C4-2B (cell line): ENCODE measurements at regions not wholly inside any gene's neighbourhood (a gene's known extent, or its start where the extent isn't known, plus 50 kb on each side); places are given as distances from the start of the nearest gene placed in this dataset.

Experiments used
- H3K27ac ChIP-seq: fragments of 450-650 bp; 2 replicates; pipeline ENCODE4 v1.5.1; 2017
- CTCF ChIP-seq: fragments of 450-650 bp; conservative IDR thresholded peaks from 2 replicates; pipeline ENCODE4 v1.5.1; 2017; ENCODE audit warnings: mild to moderate bottlenecking
- ZFX ChIP-seq: fragments of 450-650 bp; IDR thresholded peaks from 2 replicates; pipeline ENCODE4 v1.6.1; 2017

DNA sequence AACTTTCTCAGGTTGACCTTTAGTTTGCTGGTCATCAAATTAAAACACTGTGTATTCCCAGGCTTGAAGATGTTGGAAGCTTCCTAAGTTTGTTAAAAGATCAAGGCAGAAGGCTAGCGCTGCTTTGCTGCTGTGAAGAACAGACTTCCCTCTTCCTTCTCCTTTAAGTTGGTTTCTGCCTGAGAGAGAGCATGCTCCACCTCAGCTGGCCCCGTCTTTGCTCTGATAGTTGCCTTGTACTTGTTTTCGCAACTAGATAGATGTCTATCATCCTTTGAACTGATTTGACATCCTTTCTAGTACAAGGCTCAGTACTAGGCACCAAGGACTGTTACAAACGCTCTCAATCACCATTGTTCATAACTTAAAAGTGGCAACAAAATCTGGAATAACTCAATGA lies 177.8 kb upstream of the MKLN1 start:
- H3K27ac ChIP-seq: no peak overlapping the region
- no peak for TF ChIP-seq ZFX
- TF ChIP-seq CTCF: no peak

- H3K27ac ChIP-seq: no peak overlapping the region
- no peak for TF ChIP-seq ZFX
- TF ChIP-seq CTCF: no peak
Observed at GRCh38 chr7:131151034-131151433, 176.6 kb upstream of the MKLN1 start.

- no peak for TF ChIP-seq CTCF
- TF ChIP-seq ZFX: no peak
- H3K27ac ChIP-seq: no peak overlapping the region
Observed at GRCh38 chr7:131152766-131153165, 174.9 kb upstream of the MKLN1 start.

DNA sequence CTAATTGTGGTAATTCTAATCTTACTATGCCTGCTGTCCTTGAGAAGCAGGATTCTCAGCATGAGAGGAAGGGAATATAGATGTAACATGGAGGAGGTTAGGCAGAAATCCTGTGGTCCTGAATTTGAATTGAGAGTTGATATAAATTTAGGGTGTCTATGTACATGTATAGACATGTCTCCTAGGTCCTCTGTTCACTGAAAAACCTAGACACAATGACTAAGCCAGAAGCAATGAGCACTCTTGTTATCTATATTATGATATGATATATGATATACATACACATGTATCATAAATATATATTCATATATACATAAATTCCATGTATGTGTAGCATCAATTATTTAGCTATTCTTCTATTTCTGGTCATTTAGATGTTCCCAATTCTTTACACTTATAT lies 173.3 kb upstream of the MKLN1 start:
- no peak overlapping the region for H3K27ac ChIP-seq
- TF ChIP-seq CTCF: no peak
- no peak for TF ChIP-seq ZFX

GRCh38 chr7:131157530-131158243 lies 170.0 kb upstream of the MKLN1 start:
- H3K27ac ChIP-seq: peak overlapping the region; percentile 49
- no peak for TF ChIP-seq ZFX
- TF ChIP-seq CTCF: no peak

GRCh38 chr7:131158244-131158636 lies 169.4 kb upstream of the MKLN1 start:
- peak overlapping the region; percentile 49 for H3K27ac ChIP-seq

GRCh38 chr7:131159961-131160361 lies 167.7 kb upstream of the MKLN1 start:
- no peak overlapping the region for H3K27ac ChIP-seq
- TF ChIP-seq CTCF (no peak), ZFX (no peak)

DNA sequence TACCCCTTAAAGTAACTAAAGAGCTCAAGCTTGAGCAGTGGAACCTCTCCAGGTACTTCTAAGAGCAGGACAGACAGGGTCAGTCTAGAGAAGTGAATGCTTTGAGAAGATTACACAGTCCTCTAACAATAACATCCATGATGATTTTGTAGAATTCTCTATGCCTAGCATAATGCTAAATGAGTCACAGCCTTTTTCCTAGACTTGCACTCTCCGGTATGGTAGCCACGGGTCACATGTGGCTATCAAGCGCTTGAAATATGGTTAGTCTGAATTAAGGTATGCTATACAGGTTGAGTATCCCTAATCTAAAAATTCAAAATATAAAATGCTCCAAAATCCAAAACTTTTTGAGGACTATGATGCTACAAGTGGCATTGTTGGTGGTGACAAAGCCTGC lies 166.6 kb upstream of the MKLN1 start:
- TF ChIP-seq ZFX (no peak), CTCF (no peak)
- H3K27ac ChIP-seq: no peak overlapping the region
